ENCODE measurements at regions not wholly inside any gene's neighbourhood (a gene's known extent, or its start where the extent isn't known, plus 50 kb on each side); places are given as distances from the start of the nearest gene placed in this dataset.

DNA sequence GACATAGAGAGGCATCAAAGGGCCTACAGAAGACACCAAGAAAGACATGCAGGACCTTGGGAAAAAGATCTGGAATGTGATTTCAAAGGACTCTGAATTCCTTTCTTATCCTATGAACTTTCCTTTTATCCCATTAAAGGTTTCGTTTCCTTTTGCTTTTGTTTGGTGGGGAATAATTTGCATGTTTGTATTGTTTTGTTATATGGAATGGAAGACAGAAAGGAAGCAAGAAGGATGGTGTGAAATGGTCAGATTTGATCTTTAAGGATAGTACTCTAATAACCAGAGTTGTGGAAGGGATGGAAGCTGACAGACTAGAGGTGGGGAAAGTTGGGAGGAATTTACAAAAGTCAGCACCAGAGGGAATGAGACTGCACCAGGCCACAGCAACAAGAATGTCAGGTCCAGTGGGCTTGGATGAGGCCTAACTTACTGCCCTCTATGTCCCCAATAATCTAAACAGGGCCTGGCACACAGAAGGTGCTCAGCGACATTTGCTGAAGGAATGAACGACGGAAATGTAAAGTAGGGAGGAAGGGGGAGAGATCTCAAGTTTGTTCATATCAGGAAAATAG, 173.7 kb downstream of the FOXA2 start:
- TF ChIP-seq, protein P1, sequence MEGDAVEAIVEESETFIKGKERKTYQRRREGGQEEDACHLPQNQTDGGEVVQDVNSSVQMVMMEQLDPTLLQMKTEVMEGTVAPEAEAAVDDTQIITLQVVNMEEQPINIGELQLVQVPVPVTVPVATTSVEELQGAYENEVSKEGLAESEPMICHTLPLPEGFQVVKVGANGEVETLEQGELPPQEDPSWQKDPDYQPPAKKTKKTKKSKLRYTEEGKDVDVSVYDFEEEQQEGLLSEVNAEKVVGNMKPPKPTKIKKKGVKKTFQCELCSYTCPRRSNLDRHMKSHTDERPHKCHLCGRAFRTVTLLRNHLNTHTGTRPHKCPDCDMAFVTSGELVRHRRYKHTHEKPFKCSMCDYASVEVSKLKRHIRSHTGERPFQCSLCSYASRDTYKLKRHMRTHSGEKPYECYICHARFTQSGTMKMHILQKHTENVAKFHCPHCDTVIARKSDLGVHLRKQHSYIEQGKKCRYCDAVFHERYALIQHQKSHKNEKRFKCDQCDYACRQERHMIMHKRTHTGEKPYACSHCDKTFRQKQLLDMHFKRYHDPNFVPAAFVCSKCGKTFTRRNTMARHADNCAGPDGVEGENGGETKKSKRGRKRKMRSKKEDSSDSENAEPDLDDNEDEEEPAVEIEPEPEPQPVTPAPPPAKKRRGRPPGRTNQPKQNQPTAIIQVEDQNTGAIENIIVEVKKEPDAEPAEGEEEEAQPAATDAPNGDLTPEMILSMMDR (IDR thresholded peaks at IDR 0.05), result no peak
- no peak for TF ChIP-seq POLR2A (IDR thresholded peaks at IDR 0.05)
